ENCODE measurements at regions not wholly inside any gene's neighbourhood (a gene's known extent, or its start where the extent isn't known, plus 50 kb on each side); places are given as distances from the start of the nearest gene placed in this dataset.

- Histone ChIP-seq H3K18ac (ENCODE audit: low read depth, low read length) (no peak overlapping the region), H3K79me1 (ENCODE audit: low read depth in 1 of 2, low read length in 2 of 2) (no peaks in the 10 kb centered on the region), H4K91ac (ENCODE audit: insufficient read depth, low read depth, low read length) (no peak overlapping the region), H3K4ac (ENCODE audit: low read depth, low read length) (no peak overlapping the region), H2BK120ac (ENCODE audit: low read depth, low read length) (no peak overlapping the region), H3K4me1 (ENCODE audit: control insufficient read depth, insufficient read depth, low read length) (no peaks in the 10 kb centered on the region), H2BK20ac (ENCODE audit: low read depth, low read length) (no peak overlapping the region), H3K9ac (ENCODE audit: low read depth, low read length) (no peak overlapping the region), H2AK5ac (ENCODE audit: low read depth, low read length) (no peak overlapping the region), H3K4me3 (ENCODE audit: insufficient read depth, low read depth, low read length) (no peak overlapping the region), H3K27me3 (ENCODE audit: control insufficient read depth, insufficient read depth, low read length) (no peaks in the 10 kb centered on the region), H3K9me1 (ENCODE audit: insufficient read depth, low read length) (no peaks in the 10 kb centered on the region), H4K8ac (ENCODE audit: low read depth in 2 of 2, low read length in 2 of 2) (no peak overlapping the region), H3K27ac (ENCODE audit: insufficient read depth, low read length) (no peak overlapping the region), H4K5ac (ENCODE audit: low read depth, low read length) (no peak overlapping the region), H3K4me2 (ENCODE audit: low read depth, low read length) (no peak overlapping the region), H4K20me1 (ENCODE audit: insufficient read depth, low read length) (no peaks in the 10 kb centered on the region), H3K56ac (ENCODE audit: extremely low read depth, insufficient read depth, low read length) (no peak overlapping the region), H2AFZ (replicated peaks; ENCODE audit: low read length, poor library complexity) (no peak overlapping the region), H2BK5ac (ENCODE audit: low read depth, low read length, poor library complexity, severe bottlenecking) (no peak overlapping the region), H2AK9ac (replicated peaks; ENCODE audit: low read depth, low read length, poor library complexity) (no peak overlapping the region), H2BK15ac (ENCODE audit: low read depth, low read length) (no peak overlapping the region), H3K23ac (ENCODE audit: low read depth, low read length) (no peak overlapping the region), H3K9me3 (ENCODE audit: control insufficient read depth, insufficient read depth, low read length) (0 out of 2 replicates have a peak, but pooled peaks cover 2% of the 10 kb centered on the region), H3K14ac (replicated peaks; ENCODE audit: low read depth, low read length) (no peak overlapping the region), H3K36me3 (ENCODE audit: control insufficient read depth, insufficient read depth, low read length) (no peaks in the 10 kb centered on the region)
- ChIA-PET POLR2A (ENCODE audit: unreplicated experiment) (no interaction called here), CTCF (no interaction called here)
- in situ Hi-C loops (cut with MboI; ENCODE audit: low sequenced_read_pairs) (no loop called here), dilution Hi-C loops (cut with HindIII; ENCODE audit: low sequenced_read_pairs, unreplicated experiment) (no loop called here), intact Hi-C loops (cut with micrococcal nuclease) (no loop called here)
- WGBS, 2 experiments (ENCODE audit: extremely low coverage in 2 of 2, insufficient read length in 1 of 2), result no CpG with 5 or more reads among the region's 1 CpG
- BruUV-seq (replicated peaks), result no TSS peak
- DNase-seq (no peak), ATAC-seq (ENCODE audit: low read depth) (no peak)
- TF ChIP-seq CHD1 (IDR thresholded peaks at IDR 0.05; ENCODE audit: low read depth, low read length), result no peak
- no peak for TF ChIP-seq SMC3 (IDR thresholded peaks at IDR 0.05; ENCODE audit: low read depth, low read length)
- no peak for TF ChIP-seq BHLHE40 (IDR thresholded peaks at IDR 0.05; ENCODE audit: low read depth, low read length)
- TF ChIP-seq CEBPB (IDR thresholded peaks at IDR 0.05; ENCODE audit: low read depth, low read length), result no peak
- no peak for TF ChIP-seq USF2 (IDR thresholded peaks at IDR 0.05; ENCODE audit: low read depth, low read length)
- TF ChIP-seq RAD21 (IDR thresholded peaks at IDR 0.05; ENCODE audit: low read length), result no peak
- TF ChIP-seq MAFK (IDR thresholded peaks at IDR 0.05; ENCODE audit: low read depth, low read length), result no peak
- no peak for TF ChIP-seq RFX5 (IDR thresholded peaks at IDR 0.05; ENCODE audit: low read depth, low read length)
- no peak for TF ChIP-seq ELK1 (IDR thresholded peaks at IDR 0.05; ENCODE audit: borderline replicate concordance, low read depth, low read length)
- TF ChIP-seq MAZ (IDR thresholded peaks at IDR 0.05; ENCODE audit: borderline replicate concordance, low read depth, low read length), result no peak
- TF ChIP-seq MXI1 (IDR thresholded peaks at IDR 0.05; ENCODE audit: borderline replicate concordance, low read depth, low read length), result no peak
- TF ChIP-seq RCOR1 (IDR thresholded peaks at IDR 0.05; ENCODE audit: insufficient replicate concordance, low read length), result no peak
Observed at GRCh38 chr3:25265284-25265683, 162.8 kb upstream of the RARB start.
